NOMO-1 treated with DMSO at 0.1 percent for 48 hours (cell line): ENCODE measurements at regions not wholly inside any gene's neighbourhood (a gene's known extent, or its start where the extent isn't known, plus 50 kb on each side); places are given as distances from the start of the nearest gene placed in this dataset.

Experiments used
- DNase-seq: peaks from one replicate; lab custom pipeline; 2025; ENCODE audit not compliant: unreplicated experiment; lab: John Stamatoyannopoulos, UW

- no peak for DNase-seq
These were observed 93.8 kb upstream of the CLMN start for GRCh38 chr14:95413289-95414215.

DNA sequence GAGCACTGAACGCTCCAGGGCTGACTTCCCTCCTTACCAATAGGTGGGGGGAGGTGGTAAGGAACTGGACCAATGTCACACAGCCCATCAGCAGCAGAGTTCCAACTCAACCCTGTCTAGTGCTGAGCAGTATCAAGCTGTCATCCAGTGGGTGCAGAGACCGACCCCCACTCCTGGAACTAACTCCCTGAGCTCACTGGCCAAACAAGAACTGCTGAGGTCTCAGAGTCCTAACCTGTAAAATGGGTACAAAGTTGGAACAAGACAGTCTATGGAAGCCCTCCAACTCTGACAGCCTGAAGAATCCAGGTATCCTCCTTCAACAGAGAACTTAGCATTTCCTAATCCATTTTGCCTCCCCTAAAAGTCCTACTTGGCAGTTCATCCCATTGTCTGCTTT lies 91.1 kb upstream of the CLMN start:
- no peak for DNase-seq

DNA sequence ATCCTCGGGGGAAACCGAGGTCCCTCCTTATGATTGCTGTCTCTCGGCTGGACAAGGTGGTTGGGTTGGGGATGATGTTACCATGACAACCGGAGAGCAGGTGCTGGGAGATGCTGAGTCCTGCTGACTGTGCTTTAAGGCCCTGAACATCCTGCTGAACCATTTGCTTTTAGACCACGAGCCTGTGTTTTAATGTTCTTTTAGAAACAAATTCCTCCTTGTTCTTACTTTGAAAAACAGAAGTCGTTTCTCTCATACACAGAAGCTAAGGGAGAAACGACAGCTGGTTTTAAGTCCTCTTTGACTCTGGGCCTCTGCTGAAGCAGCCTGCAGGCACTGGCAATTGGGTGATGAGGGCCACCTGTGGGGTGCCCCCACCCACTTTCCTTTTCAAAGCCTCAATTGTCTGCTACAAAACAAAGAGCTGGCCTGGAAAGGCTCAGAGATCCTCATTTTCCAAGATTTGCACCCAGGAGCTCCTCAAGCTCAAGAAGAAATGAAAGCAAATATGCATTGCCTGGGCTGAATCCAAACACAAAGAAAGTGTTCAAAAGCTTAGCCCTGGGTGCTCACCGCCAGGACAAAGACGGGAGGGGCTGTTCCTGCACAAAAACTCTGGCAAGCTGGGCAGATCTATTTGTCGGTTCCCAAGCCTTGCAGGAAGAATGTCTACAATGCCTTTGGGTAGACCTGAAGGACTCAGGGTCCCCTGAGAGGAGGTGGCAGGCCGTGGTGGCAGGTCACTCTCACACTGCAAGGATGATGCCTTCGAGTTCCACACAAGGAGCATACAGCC lies 90.0 kb upstream of the CLMN start:
- no peak for DNase-seq

- DNase-seq = no peak
These were observed 89.2 kb upstream of the CLMN start for GRCh38 chr14:95408731-95409476.

DNA sequence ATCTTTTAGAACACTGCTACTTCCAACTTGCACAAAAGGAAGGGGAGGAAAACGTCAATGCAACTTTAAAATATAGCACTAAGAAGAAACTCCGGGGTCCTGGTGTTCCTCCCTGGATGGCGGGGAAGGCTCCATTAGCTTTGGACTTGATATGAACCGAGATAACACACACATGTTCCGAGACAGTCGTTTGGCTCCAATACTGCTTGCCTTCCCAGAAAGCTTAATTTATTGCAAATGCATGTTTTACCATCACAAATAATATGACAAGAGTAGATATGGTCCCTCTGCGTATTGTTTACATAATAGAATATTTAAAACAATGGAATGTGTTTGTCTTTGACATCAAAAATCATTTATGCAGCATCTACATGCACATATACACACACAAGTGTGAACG lies 87.6 kb upstream of the CLMN start:
- DNase-seq = no peak

DNA sequence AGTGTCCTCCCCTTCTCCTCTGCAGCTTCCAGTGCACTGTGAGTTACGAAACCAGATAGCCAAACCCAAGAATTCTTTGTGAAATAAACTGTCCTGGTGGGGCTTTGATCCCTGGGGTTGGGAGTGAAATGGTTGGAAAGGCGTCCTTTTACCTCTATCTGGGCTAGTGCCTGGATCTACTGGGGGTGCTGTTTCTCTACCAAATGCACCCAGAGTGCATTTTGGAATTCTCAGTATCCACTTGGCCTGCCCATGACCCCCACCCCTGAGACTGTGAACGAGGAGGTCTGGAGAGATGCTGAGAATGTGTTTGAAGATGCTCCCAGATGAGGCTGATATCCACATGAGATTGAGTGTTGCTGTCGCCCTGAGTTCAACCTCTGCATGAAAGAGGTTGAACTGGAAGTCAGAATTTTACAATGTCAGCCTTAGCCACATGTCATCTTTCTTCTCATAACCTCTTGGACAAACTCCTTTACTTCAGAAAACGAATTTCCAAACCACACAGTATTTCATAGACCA lies 87.1 kb upstream of the CLMN start:
- no peak for DNase-seq

GRCh38 chr14:95404583-95404982 lies 84.9 kb upstream of the CLMN start:
- DNase-seq = no peak

DNA sequence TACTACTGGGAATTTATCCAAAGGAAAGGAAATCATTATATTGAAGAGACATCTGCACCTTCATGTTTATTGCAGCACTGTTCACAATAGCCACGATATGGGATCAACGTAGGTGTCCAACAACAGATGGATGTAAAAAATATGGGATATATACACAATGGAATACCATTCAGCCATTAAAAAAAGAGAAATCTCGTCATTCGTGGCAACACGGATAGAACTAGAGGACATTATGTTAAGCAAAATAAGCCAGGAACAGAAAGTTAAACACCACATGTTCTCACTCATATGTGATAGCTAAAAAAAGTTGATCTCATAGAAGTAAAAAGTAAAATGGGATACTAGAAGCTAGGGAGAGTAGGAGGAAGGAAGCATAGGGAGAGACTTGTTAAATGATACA lies 82.9 kb upstream of the CLMN start:
- no peak for DNase-seq

- no peak for DNase-seq
These were observed 82.5 kb upstream of the CLMN start for GRCh38 chr14:95402176-95402575.

DNA sequence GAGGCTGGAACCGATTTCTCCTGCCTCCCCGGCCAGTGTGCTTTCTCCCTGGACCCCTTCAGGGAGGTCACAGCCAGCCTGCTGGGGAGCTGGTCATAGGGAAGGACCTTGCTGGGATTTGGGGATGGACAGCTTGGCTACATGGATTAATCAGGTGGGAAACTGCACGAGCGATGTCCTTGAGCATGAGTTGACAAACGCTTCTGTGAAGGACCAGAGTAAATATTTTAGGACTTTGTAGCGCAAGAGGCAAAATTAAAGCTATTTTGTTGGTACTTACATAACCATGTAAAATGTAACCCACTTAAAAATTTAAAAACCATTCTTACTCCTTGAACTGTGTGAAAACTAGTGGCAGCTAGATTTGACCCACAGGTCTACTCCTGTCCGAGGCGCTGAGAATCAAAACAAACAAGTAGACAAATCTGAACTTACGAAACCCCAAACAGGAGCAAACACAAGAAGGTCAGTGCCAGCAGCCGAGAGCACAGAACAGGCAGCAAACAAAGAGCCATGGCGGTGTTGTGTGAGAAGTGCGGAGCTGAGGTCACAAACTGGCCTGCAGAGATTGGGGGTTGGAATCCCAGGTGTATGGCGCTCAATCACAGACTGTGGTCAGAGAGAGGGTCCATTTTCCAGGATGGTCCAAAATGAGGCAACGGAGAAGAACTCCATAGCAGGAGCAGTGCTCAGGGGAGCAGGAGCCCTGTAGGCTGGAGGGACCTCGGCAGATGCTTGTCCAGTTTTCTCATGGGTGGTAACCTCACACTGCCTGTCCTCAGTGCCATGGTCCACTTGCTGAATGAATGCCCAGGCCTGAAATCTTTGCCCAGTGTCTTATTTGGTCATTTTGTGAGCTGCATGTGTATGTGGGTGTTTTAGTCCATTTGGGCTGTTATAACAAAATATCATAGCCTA lies 79.2 kb upstream of the CLMN start:
- DNase-seq = no peak

GRCh38 chr14:95397325-95397724 lies 77.6 kb upstream of the CLMN start:
- DNase-seq = no peak

DNA sequence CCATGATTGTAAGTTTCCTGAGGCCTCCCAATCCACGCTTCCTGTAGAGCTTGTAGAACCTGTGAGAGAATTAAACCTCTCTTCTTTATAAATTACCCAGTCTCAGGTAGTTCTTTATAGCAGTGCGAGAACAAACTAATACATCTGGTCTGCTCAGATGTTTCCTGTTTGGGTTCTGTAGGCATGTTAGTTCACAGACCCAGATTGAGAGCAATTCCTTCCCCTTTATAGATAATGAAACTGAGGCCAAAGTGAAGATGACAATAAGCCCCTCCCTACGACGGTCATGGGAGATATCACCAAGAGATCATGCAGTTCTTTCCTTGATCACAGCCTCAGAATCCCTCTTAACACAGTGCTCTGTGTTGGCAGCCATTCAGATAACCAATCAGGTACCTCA lies 76.5 kb upstream of the CLMN start:
- DNase-seq = no peak

GRCh38 chr14:95395098-95395737 lies 75.5 kb upstream of the CLMN start:
- no peak for DNase-seq

DNA sequence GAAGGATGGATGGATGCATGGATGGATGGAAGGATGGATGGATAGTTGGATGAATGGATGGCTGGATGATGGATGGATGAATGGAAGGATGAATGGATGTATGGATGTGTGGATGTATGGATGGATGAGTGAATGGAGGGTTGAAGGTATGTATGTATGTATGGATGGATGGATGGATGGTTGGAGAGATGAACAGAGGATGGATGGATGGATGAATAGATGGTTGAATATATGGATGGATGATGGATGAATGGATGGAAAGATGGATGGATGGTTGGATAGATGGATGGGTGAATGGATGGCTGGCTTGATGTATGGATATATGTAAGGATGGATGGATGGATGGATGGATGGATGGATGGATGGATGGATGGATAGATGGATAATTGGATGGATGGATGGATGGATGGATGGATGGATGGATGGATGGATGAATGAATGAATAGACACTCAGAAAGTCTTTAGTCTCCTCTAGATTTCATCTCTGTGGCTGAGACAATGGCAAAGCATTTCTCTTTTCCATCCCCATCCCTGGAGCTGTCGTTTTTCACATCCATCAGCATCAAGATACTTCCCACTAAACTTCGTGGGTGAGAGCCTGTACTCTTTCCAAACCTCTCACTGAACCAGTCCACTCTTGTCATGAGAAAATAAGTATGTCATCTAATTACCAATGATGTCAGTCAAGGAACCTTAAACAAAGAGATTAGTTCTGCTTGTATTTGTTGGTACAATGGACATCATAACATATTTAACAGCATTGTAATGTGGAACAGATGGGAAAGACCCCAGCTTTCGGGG lies 74.8 kb upstream of the CLMN start:
- no peak for DNase-seq

GRCh38 chr14:95392841-95393240 lies 73.1 kb upstream of the CLMN start:
- DNase-seq = no peak

- DNase-seq = no peak
These were observed 71.6 kb upstream of the CLMN start for GRCh38 chr14:95391331-95391730.

- DNase-seq = no peak
These were observed 69.8 kb upstream of the CLMN start for GRCh38 chr14:95389471-95390011.

GRCh38 chr14:95388699-95389098 lies 69.0 kb upstream of the CLMN start:
- no peak for DNase-seq
